GM12878 (cell line): ENCODE measurements at regions not wholly inside any gene's neighbourhood (a gene's known extent, or its start where the extent isn't known, plus 50 kb on each side); places are given as distances from the start of the nearest gene placed in this dataset.
"Not testable (repeated sequence)": the region's sequence is repeated elsewhere in the genome, so short reads cannot be mapped to it uniquely, and the experiment has no call there.

Source experiments
- BACH1 ChIP-seq: fragments of 450-650 bp; IDR thresholded peaks from 2 replicates; pipeline ENCODE4 v1.6.1; 2017; ENCODE audit warnings: mild to moderate bottlenecking, borderline replicate concordance
- EZH2 ChIP-seq: IDR thresholded peaks from 2 replicates; pipeline ENCODE4 v1.6.1; 2012; ENCODE audit warnings: low read depth, mild to moderate bottlenecking, control low read depth, inconsistent platforms, low read length, borderline replicate concordance; ENCODE audit not compliant: control insufficient read depth
- GABPA ChIP-seq: IDR thresholded peaks from 2 replicates; pipeline ENCODE4 v1.6.1; 2014; ENCODE audit warnings: antibody characterized with exemption, low read depth, mild to moderate bottlenecking, inconsistent platforms
- HCFC1 ChIP-seq: fragments of 150-350 bp; IDR thresholded peaks from 2 replicates; pipeline ENCODE4 v1.6.1; 2014; ENCODE audit warnings: low read length
- JUND ChIP-seq: IDR thresholded peaks from 2 replicates; pipeline ENCODE4 v1.6.1; 2012; ENCODE audit warnings: low read depth, mild to moderate bottlenecking, low read length, improper control_type of control experiment, moderate library complexity
- MEF2A ChIP-seq: IDR thresholded peaks from 2 replicates; pipeline ENCODE4 v1.6.1; 2011; ENCODE audit warnings: low read depth, mild to moderate bottlenecking, low read length, moderate library complexity; ENCODE audit not compliant: insufficient read depth
- PML ChIP-seq: IDR thresholded peaks from 2 replicates; pipeline ENCODE4 v1.6.1; 2012; ENCODE audit warnings: low read length, inconsistent platforms
- POLR2AphosphoS5 ChIP-seq: IDR thresholded peaks from 2 replicates; pipeline ENCODE4 v1.6.1; 2011; ENCODE audit warnings: mild to moderate bottlenecking, low read length, inconsistent platforms
- RAD21 ChIP-seq: IDR thresholded peaks from 2 replicates; pipeline ENCODE4 v1.6.1; 2011; ENCODE audit warnings: mild to moderate bottlenecking, low read depth, low read length, moderate library complexity; ENCODE audit not compliant: insufficient read depth
- TCF12 ChIP-seq: IDR thresholded peaks from 2 replicates; pipeline ENCODE4 v1.6.1; 2011; ENCODE audit warnings: low read depth, mild to moderate bottlenecking, low read length
- ZBED1 ChIP-seq: IDR thresholded peaks from 2 replicates; pipeline ENCODE4 v1.6.1; 2016; ENCODE audit warnings: borderline replicate concordance
- TF ChIP-seq, protein P1 (sequence below), 3 experiments: IDR thresholded peaks in 2 of 3; conservative IDR thresholded peaks in 1 of 3; 2 replicates each; pipeline ENCODE4 v1.5.1; 2011; ENCODE audit warnings: low read depth in 3 of 3, low read length in 3 of 3, mild to moderate bottlenecking in 3 of 3, control low read depth in 2 of 3, moderate library complexity in 2 of 3, inconsistent platforms in 1 of 3, mixed read lengths in 1 of 3; ENCODE audit not compliant: control insufficient read depth in 2 of 3, insufficient read depth in 1 of 3; ENCODE audit errors: extremely low read depth in 1 of 3

DNA sequence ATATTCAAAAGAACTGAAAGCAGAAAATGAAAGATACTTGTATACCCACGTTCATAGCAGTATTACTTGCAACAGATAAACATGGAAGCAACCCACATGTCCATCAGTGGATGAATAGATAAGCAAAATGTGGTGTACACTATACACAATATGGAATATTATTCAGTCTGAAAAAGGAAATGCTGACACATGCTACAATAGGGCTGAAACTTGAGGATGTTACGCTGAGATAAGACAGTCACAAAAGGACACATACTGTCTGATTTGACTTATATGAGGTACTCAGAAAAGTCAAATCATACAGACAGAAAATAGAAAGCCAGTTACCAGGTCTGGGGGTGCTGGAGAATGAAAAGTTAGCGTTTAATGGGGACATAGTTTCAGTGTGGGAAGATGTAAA lies 76.5 kb upstream of the FBXO28 start:
- not testable (repeated sequence) for TF ChIP-seq EZH2, PML, POLR2AphosphoS5, ZBED1, TCF12, JUND, GABPA, BACH1, RAD21, HCFC1, MEF2A
- TF ChIP-seq, protein P1, sequence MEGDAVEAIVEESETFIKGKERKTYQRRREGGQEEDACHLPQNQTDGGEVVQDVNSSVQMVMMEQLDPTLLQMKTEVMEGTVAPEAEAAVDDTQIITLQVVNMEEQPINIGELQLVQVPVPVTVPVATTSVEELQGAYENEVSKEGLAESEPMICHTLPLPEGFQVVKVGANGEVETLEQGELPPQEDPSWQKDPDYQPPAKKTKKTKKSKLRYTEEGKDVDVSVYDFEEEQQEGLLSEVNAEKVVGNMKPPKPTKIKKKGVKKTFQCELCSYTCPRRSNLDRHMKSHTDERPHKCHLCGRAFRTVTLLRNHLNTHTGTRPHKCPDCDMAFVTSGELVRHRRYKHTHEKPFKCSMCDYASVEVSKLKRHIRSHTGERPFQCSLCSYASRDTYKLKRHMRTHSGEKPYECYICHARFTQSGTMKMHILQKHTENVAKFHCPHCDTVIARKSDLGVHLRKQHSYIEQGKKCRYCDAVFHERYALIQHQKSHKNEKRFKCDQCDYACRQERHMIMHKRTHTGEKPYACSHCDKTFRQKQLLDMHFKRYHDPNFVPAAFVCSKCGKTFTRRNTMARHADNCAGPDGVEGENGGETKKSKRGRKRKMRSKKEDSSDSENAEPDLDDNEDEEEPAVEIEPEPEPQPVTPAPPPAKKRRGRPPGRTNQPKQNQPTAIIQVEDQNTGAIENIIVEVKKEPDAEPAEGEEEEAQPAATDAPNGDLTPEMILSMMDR (IDR thresholded peaks at IDR 0.05 in 2 of 3, conservative IDR thresholded peaks at IDR 0.05 in 1 of 3; ENCODE audit: control insufficient read depth in 2 of 3, extremely low read depth in 1 of 3, insufficient read depth in 1 of 3, low read depth in 3 of 3, low read length in 3 of 3): not testable (repeated sequence)
